ELR (cell line): ENCODE measurements at regions not wholly inside any gene's neighbourhood (a gene's known extent, or its start where the extent isn't known, plus 50 kb on each side); places are given as distances from the start of the nearest gene placed in this dataset.
"Not testable (repeated sequence)": the region's sequence is repeated elsewhere in the genome, so short reads cannot be mapped to it uniquely, and the experiment has no call there.

Experiments
- DNase-seq: peaks from one replicate; pipeline ENCODE4 v3.0.0-alpha.2; 2015; ENCODE audit warnings: low read depth

- DNase-seq: no peak
Measured at GRCh38 chr21:16218682-16219343, 489.0 kb downstream of the USP25 start.

GRCh38 chr21:16224756-16225155, 495.0 kb downstream of the USP25 start:
- DNase-seq: not testable (repeated sequence)

GRCh38 chr21:16239659-16240265, 510.0 kb downstream of the USP25 start:
- DNase-seq: peak; percentile 1

GRCh38 chr21:16241016-16241415, 511.2 kb downstream of the USP25 start:
- DNase-seq: no peak

GRCh38 chr21:16241479-16241963, 511.7 kb downstream of the USP25 start:
- DNase-seq: peak; percentile 1

- DNase-seq: no peak
Measured at GRCh38 chr21:16243396-16243795, 513.6 kb downstream of the USP25 start.

- DNase-seq: no peak
Measured at GRCh38 chr21:16248705-16249104, 518.9 kb downstream of the USP25 start.

GRCh38 chr21:16250273-16250672, 520.5 kb downstream of the USP25 start:
- no peak for DNase-seq

- no peak for DNase-seq
Measured at GRCh38 chr21:16258844-16259611, 529.2 kb downstream of the USP25 start.

GRCh38 chr21:16262091-16262490, 532.3 kb downstream of the USP25 start:
- no peak for DNase-seq

- no peak for DNase-seq
Measured at GRCh38 chr21:16264319-16264718, 534.5 kb downstream of the USP25 start.

- no peak for DNase-seq
Measured at GRCh38 chr21:16269476-16269875, 539.7 kb downstream of the USP25 start.

- DNase-seq: peak; percentile 33
Measured at GRCh38 chr21:16279731-16280581, 550.2 kb downstream of the USP25 start.

- no peak for DNase-seq
Measured at GRCh38 chr21:16280686-16281091, 550.9 kb downstream of the USP25 start.

- no peak for DNase-seq
Measured at GRCh38 chr21:16283516-16283915, 553.7 kb downstream of the USP25 start.

- DNase-seq: no peak
Measured at GRCh38 chr21:16285605-16286126, 555.9 kb downstream of the USP25 start.

- DNase-seq: no peak
Measured at GRCh38 chr21:16287046-16287445, 557.3 kb downstream of the USP25 start.

- DNase-seq: no peak
Measured at GRCh38 chr21:16291296-16291695, 561.5 kb downstream of the USP25 start.

- DNase-seq: no peak
Measured at GRCh38 chr21:16294128-16294527, 564.3 kb downstream of the USP25 start.

GRCh38 chr21:16302851-16303282, 573.1 kb downstream of the USP25 start:
- no peak for DNase-seq

GRCh38 chr21:16304174-16305095, 574.7 kb downstream of the USP25 start:
- DNase-seq: no peak
